Neural cell (in vitro differentiated cells): ENCODE measurements at regions not wholly inside any gene's neighbourhood (a gene's known extent, or its start where the extent isn't known, plus 50 kb on each side); places are given as distances from the start of the nearest gene placed in this dataset.

Experiments
- H2AFZ ChIP-seq: fragments of 200-600, 300-800 bp; sonication (generic), shearing (Covaris generic); 2 replicates; pipeline ENCODE4 v1.6.0; 2014; ENCODE audit warnings: low read depth, mild to moderate bottlenecking, antibody characterized with exemption, low read length, moderate library complexity
- H3F3A ChIP-seq: fragments of 200-600 bp; shearing (Covaris generic); 2 replicates; pipeline ENCODE4 v1.6.1; 2016; ENCODE audit warnings: mild to moderate bottlenecking, moderate library complexity, mixed read lengths, antibody characterized with exemption, low read length; ENCODE audit not compliant: insufficient read depth, poor library complexity, severe bottlenecking
- H3K27ac ChIP-seq: fragments of 200-600, 300-800 bp; sonication (generic), shearing (Covaris generic); 2 replicates; pipeline ENCODE4 v1.5.1; 2014; ENCODE audit warnings: mild to moderate bottlenecking, low read length, moderate library complexity
- H3K27me3 ChIP-seq: fragments of 300-800, 200-600 bp; sonication (generic), shearing (Covaris generic); 2 replicates; pipeline ENCODE4 v1.6.0; 2014; ENCODE audit warnings: mild to moderate bottlenecking, low read depth, low read length, moderate library complexity; ENCODE audit not compliant: insufficient read depth
- H3K36me3 ChIP-seq: fragments of 300-800, 200-600 bp; sonication (generic), shearing (Covaris generic); 2 replicates; pipeline ENCODE4 v1.5.1; 2014; ENCODE audit warnings: mild to moderate bottlenecking, antibody characterized with exemption, low read length, moderate library complexity; ENCODE audit not compliant: insufficient read depth
- H3K4me2 ChIP-seq: fragments of 300-800, 200-600 bp; sonication (generic), shearing (Covaris generic); 2 replicates; pipeline ENCODE4 v1.6.0; 2014; ENCODE audit warnings: mild to moderate bottlenecking, low read length
- H3K4me3 ChIP-seq: fragments of 300-800, 200-600 bp; sonication (generic), shearing (Covaris generic); 2 replicates; pipeline ENCODE4 v1.5.1; 2014; ENCODE audit warnings: mild to moderate bottlenecking, low read length, moderate library complexity
- H3K79me2 ChIP-seq: fragments of 200-600 bp; shearing (Covaris generic); replicated peaks from 2 replicates; pipeline ENCODE4 v1.6.0; 2014; ENCODE audit warnings: mild to moderate bottlenecking, low read length, moderate library complexity; ENCODE audit not compliant: insufficient read depth
- H3K9ac ChIP-seq: fragments of 300-800, 200-600 bp; sonication (generic), shearing (Covaris generic); 2 replicates; pipeline ENCODE4 v1.6.1; 2016; ENCODE audit warnings: mild to moderate bottlenecking, low read length, mixed read lengths
- H3K9me2 ChIP-seq: fragments of 200-600 bp; shearing (Covaris generic); 2 replicates; pipeline ENCODE4 v1.6.1; 2016; ENCODE audit warnings: mild to moderate bottlenecking, low read length, mixed read lengths; ENCODE audit not compliant: insufficient read depth
- H3K9me3 ChIP-seq: fragments of 200-600, 300-800 bp; sonication (generic), shearing (Covaris generic); 2 replicates; pipeline ENCODE4 v1.6.1; 2016; ENCODE audit warnings: mild to moderate bottlenecking, mixed run types, low read length, moderate library complexity, mixed read lengths
- H4K20me1 ChIP-seq: fragments of 200-600 bp; shearing (Covaris generic); 2 replicates; pipeline ENCODE4 v1.6.1; 2016; ENCODE audit warnings: mild to moderate bottlenecking, mixed run types; ENCODE audit not compliant: insufficient read depth
- EP300 ChIP-seq: fragments of 450-650 bp; conservative IDR thresholded peaks from 2 replicates; pipeline ENCODE4 v1.6.1; 2014; ENCODE audit warnings: antibody characterized with exemption, mild to moderate bottlenecking, moderate library complexity; ENCODE audit not compliant: poor library complexity, severe bottlenecking
- EZH2 ChIP-seq: fragments of 200-600, 300-800 bp; shearing (Covaris generic), sonication (generic); IDR thresholded peaks from 2 replicates; pipeline ENCODE4 v1.6.1; 2014; ENCODE audit warnings: antibody characterized with exemption, low read length, borderline replicate concordance, mild to moderate bottlenecking; ENCODE audit not compliant: insufficient read depth, poor library complexity, severe bottlenecking
- MXI1 ChIP-seq: fragments of 450-650 bp; conservative IDR thresholded peaks from 2 replicates; pipeline ENCODE4 v1.6.1; 2014; ENCODE audit warnings: antibody characterized with exemption, mild to moderate bottlenecking; ENCODE audit not compliant: poor library complexity, severe bottlenecking
- POLR2AphosphoS5 ChIP-seq: IDR thresholded peaks from 2 replicates; pipeline ENCODE4 v1.6.1; 2012
- RAD21 ChIP-seq: fragments of 450-650 bp; conservative IDR thresholded peaks from 2 replicates; pipeline ENCODE4 v1.6.1; 2014; ENCODE audit warnings: antibody characterized with exemption, mild to moderate bottlenecking, moderate library complexity
- SMC3 ChIP-seq: fragments of 450-650 bp; conservative IDR thresholded peaks from 2 replicates; pipeline ENCODE4 v1.6.1; 2014; ENCODE audit warnings: antibody characterized with exemption, mild to moderate bottlenecking, moderate library complexity; ENCODE audit not compliant: poor library complexity
- TAF1 ChIP-seq: IDR thresholded peaks from 2 replicates; pipeline ENCODE4 v1.6.1; 2012; ENCODE audit warnings: low read depth
- TF ChIP-seq, protein P1 (sequence below): fragments of 450-650 bp; IDR thresholded peaks from 2 replicates; pipeline ENCODE4 v1.5.1; 2014; ENCODE audit warnings: antibody characterized with exemption, mild to moderate bottlenecking, moderate library complexity; ENCODE audit not compliant: poor library complexity, severe bottlenecking
- TF ChIP-seq, protein P2 (sequence below): IDR thresholded peaks from 2 replicates; pipeline ENCODE4 v1.6.1; 2012; ENCODE audit warnings: borderline replicate concordance

- no peak overlapping the region for H3K4me2 ChIP-seq
- H2AFZ ChIP-seq, result no peak overlapping the region
- no peak for TF ChIP-seq MXI1
- TF ChIP-seq EZH2, result no peak
- no peak for TF ChIP-seq SMC3
- TF ChIP-seq POLR2AphosphoS5, result no peak
- TF ChIP-seq, protein P1, sequence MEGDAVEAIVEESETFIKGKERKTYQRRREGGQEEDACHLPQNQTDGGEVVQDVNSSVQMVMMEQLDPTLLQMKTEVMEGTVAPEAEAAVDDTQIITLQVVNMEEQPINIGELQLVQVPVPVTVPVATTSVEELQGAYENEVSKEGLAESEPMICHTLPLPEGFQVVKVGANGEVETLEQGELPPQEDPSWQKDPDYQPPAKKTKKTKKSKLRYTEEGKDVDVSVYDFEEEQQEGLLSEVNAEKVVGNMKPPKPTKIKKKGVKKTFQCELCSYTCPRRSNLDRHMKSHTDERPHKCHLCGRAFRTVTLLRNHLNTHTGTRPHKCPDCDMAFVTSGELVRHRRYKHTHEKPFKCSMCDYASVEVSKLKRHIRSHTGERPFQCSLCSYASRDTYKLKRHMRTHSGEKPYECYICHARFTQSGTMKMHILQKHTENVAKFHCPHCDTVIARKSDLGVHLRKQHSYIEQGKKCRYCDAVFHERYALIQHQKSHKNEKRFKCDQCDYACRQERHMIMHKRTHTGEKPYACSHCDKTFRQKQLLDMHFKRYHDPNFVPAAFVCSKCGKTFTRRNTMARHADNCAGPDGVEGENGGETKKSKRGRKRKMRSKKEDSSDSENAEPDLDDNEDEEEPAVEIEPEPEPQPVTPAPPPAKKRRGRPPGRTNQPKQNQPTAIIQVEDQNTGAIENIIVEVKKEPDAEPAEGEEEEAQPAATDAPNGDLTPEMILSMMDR, result no peak
- TF ChIP-seq TAF1, result no peak
- TF ChIP-seq, protein P2, sequence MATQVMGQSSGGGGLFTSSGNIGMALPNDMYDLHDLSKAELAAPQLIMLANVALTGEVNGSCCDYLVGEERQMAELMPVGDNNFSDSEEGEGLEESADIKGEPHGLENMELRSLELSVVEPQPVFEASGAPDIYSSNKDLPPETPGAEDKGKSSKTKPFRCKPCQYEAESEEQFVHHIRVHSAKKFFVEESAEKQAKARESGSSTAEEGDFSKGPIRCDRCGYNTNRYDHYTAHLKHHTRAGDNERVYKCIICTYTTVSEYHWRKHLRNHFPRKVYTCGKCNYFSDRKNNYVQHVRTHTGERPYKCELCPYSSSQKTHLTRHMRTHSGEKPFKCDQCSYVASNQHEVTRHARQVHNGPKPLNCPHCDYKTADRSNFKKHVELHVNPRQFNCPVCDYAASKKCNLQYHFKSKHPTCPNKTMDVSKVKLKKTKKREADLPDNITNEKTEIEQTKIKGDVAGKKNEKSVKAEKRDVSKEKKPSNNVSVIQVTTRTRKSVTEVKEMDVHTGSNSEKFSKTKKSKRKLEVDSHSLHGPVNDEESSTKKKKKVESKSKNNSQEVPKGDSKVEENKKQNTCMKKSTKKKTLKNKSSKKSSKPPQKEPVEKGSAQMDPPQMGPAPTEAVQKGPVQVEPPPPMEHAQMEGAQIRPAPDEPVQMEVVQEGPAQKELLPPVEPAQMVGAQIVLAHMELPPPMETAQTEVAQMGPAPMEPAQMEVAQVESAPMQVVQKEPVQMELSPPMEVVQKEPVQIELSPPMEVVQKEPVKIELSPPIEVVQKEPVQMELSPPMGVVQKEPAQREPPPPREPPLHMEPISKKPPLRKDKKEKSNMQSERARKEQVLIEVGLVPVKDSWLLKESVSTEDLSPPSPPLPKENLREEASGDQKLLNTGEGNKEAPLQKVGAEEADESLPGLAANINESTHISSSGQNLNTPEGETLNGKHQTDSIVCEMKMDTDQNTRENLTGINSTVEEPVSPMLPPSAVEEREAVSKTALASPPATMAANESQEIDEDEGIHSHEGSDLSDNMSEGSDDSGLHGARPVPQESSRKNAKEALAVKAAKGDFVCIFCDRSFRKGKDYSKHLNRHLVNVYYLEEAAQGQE, result no peak
- TF ChIP-seq RAD21, result no peak
- no peak for TF ChIP-seq EP300
- H3K27ac ChIP-seq, result no peak overlapping the region
- H3K36me3 ChIP-seq, result no peaks in the 10 kb centered on the region
- H3K79me2 ChIP-seq, result no peaks in the 10 kb centered on the region
- no peaks in the 10 kb centered on the region for H3K9me3 ChIP-seq
- H4K20me1 ChIP-seq, result no peaks in the 10 kb centered on the region
- H3K9ac ChIP-seq, result no peak overlapping the region
- H3K4me3 ChIP-seq, result no peak overlapping the region
- no peaks in the 10 kb centered on the region for H3K27me3 ChIP-seq
- no peaks in the 10 kb centered on the region for H3F3A ChIP-seq
- no peaks in the 10 kb centered on the region for H3K9me2 ChIP-seq
Observed at GRCh38 chr3:150083655-150084042, 113.0 kb upstream of the PFN2 start.

DNA sequence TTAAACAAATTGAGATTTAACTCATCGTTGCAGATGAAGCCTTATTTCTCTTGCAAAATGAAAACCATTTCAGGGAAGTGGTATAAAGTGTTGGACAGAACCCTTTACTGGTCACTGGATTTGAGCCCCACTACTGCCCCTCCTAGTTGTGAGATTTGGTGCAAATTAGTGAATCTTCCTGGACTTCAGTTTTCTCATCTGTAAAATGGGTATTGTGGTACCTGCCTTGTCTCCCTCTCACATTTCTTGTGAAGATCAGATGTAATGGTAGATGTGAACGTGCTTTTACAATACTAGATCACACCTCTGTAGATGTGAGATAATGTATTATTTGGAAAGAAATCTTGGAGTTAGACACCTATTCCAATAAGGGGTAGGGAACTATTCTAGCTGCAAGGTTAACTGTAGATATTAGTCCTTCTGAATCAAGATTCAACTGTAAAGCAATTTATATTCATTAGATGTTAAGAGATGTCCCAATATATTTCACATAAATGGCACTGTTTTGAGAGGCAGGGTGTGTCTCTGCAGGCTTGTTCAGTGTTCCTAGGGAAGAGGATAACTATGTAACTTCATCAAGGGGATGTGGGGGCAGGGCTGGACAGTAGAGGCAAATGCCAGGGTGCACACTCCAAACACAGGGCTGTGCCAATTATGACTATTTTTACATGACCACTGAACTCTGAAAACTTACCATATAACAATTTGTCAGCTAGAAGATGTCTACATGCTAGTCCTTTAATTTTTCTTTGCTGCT, 112.4 kb upstream of the PFN2 start:
- Histone ChIP-seq H3K4me3 (no peak overlapping the region), H3K36me3 (no peaks in the 10 kb centered on the region), H3K9ac (no peak overlapping the region), H3K9me2 (no peaks in the 10 kb centered on the region), H3F3A (no peaks in the 10 kb centered on the region), H3K27me3 (no peaks in the 10 kb centered on the region), H3K4me2 (no peak overlapping the region), H2AFZ (no peak overlapping the region), H3K79me2 (no peaks in the 10 kb centered on the region), H4K20me1 (no peaks in the 10 kb centered on the region), H3K27ac (no peak overlapping the region), H3K9me3 (no peaks in the 10 kb centered on the region)
- TF ChIP-seq MXI1, result no peak
